Endothelial cell of umbilical vein (primary cell): ENCODE measurements at regions not wholly inside any gene's neighbourhood (a gene's known extent, or its start where the extent isn't known, plus 50 kb on each side); places are given as distances from the start of the nearest gene placed in this dataset.

Experiments used
- BruUV-seq: library from RNA; stranded (reverse); fragments of 400-500 nt; replicated peaks from 2 replicates; lab custom pipeline; 2021; lab: Mats Ljungman, UMichigan
- CTCF ChIA-PET: fragments of 300-600, 350-600 bp; sonication (Branson Sonifier 250); formaldehyde crosslinking; loops from one replicate; lab custom pipeline; 2021; ENCODE audit warnings: antibody characterized with exemption, inconsistent platforms; lab: Charles Lee
- POLR2A ChIA-PET: fragments of 300-600, 350-600 bp; sonication (Branson Sonifier 250); formaldehyde crosslinking; loops from one replicate; lab custom pipeline; 2021; ENCODE audit warnings: antibody characterized with exemption, inconsistent platforms; lab: Charles Lee
- DNase-seq: peaks from one replicate; pipeline ENCODE4 v3.0.0-alpha.2; 2011; ENCODE audit warnings: low read depth, low spot score
- FAIRE-seq: peaks from 2 replicates; lab custom pipeline; 2011; peaks lifted over from hg19 to GRCh38; lab: Jason Lieb, UNC
- H2AFZ ChIP-seq: 2 replicates; pipeline ENCODE4 v1.6.0; 2012; ENCODE audit warnings: low read depth, low read length, control low read depth, inconsistent platforms
- H3K27ac ChIP-seq: 2 replicates; pipeline ENCODE4 v1.5.1; 2011; ENCODE audit warnings: low read depth, mild to moderate bottlenecking, control low read depth, low read length, moderate library complexity; ENCODE audit not compliant: insufficient read depth
- H3K27me3 ChIP-seq, 2 experiments: 2 replicates each; pipeline versions ENCODE4 v1.6.0 to v1.6.1; 2011; ENCODE audit warnings: low read length in 2 of 2, mixed read lengths in 1 of 2; ENCODE audit not compliant: control insufficient read depth in 2 of 2, insufficient read depth in 2 of 2
- H3K36me3 ChIP-seq, 2 experiments: 2 replicates in 1 of 2; 3 replicates in 1 of 2; pipeline ENCODE4 v1.5.1; 2011; ENCODE audit warnings: low read length in 2 of 2, mild to moderate bottlenecking in 1 of 2, moderate library complexity in 1 of 2; ENCODE audit not compliant: control insufficient read depth in 2 of 2, insufficient read depth in 2 of 2; ENCODE audit errors: extremely low read depth in 1 of 2
- H3K4me1 ChIP-seq: 3 replicates; pipeline ENCODE4 v1.5.1; 2011; ENCODE audit warnings: mild to moderate bottlenecking, low read length; ENCODE audit not compliant: control insufficient read depth, insufficient read depth; ENCODE audit errors: extremely low read depth
- H3K4me2 ChIP-seq: 2 replicates; pipeline ENCODE4 v1.6.1; 2011; ENCODE audit warnings: low read length, control low read depth, mixed read lengths; ENCODE audit not compliant: insufficient read depth
- H3K4me3 ChIP-seq, 3 experiments: fragments of 200-600 bp in 1 of 3; sonication (generic), shearing (Covaris generic) in 1 of 3; replicated peaks in 1 of 3; 2 replicates each; pipeline ENCODE4 v1.5.1; 2011 to 2016; ENCODE audit warnings: control low read depth in 3 of 3, low read length in 3 of 3, mild to moderate bottlenecking in 2 of 3, inconsistent platforms in 1 of 3, low read depth in 1 of 3, moderate library complexity in 1 of 3; ENCODE audit not compliant: insufficient read depth in 1 of 3
- H3K79me2 ChIP-seq: 2 replicates; pipeline ENCODE4 v1.6.0; 2012; ENCODE audit warnings: low read length, inconsistent platforms; ENCODE audit not compliant: control insufficient read depth, insufficient read depth
- H3K9ac ChIP-seq: replicated peaks from 2 replicates; pipeline ENCODE3; 2011; ENCODE audit warnings: low read length, control low read depth; ENCODE audit not compliant: insufficient read depth; ENCODE audit errors: extremely low read depth
- H3K9me1 ChIP-seq: replicated peaks from 3 replicates; pipeline ENCODE4 v1.6.0; 2011; ENCODE audit warnings: mild to moderate bottlenecking, low read length; ENCODE audit not compliant: control insufficient read depth, insufficient read depth; ENCODE audit errors: extremely low read depth
- H3K9me3 ChIP-seq: replicated peaks from 2 replicates; pipeline ENCODE4 v1.5.1; 2012; ENCODE audit warnings: low read length, inconsistent platforms; ENCODE audit not compliant: control insufficient read depth, insufficient read depth
- H4K20me1 ChIP-seq: replicated peaks from 2 replicates; pipeline ENCODE3; 2011; ENCODE audit warnings: mild to moderate bottlenecking, low read length; ENCODE audit not compliant: control insufficient read depth, insufficient read depth; ENCODE audit errors: extremely low read depth
- EZH2 ChIP-seq: IDR thresholded peaks from 2 replicates; pipeline ENCODE4 v1.6.1; 2012; ENCODE audit warnings: borderline replicate concordance, low read depth, mild to moderate bottlenecking, moderate library complexity, low read length, inconsistent platforms; ENCODE audit not compliant: severe bottlenecking
- FOS ChIP-seq: IDR thresholded peaks from 2 replicates; pipeline ENCODE4 v1.6.1; 2011; ENCODE audit warnings: mild to moderate bottlenecking, low read length, moderate library complexity, borderline replicate concordance; ENCODE audit not compliant: insufficient read depth
- GATA2 ChIP-seq: IDR thresholded peaks from 2 replicates; pipeline ENCODE4 v1.7.0; 2011; ENCODE audit warnings: low read depth, mild to moderate bottlenecking, moderate library complexity, mixed read lengths, low read length; ENCODE audit not compliant: insufficient read length, insufficient read depth
- JUN ChIP-seq: IDR thresholded peaks from 2 replicates; pipeline ENCODE4 v1.6.1; 2011; ENCODE audit warnings: borderline replicate concordance, low read depth; ENCODE audit not compliant: insufficient read length, insufficient read depth
- MYC ChIP-seq: IDR thresholded peaks from one replicate; pipeline ENCODE4 v1.6.1; 2011; ENCODE audit warnings: mild to moderate bottlenecking, low read depth, low read length
- POLR2A ChIP-seq: IDR thresholded peaks from 2 replicates; pipeline ENCODE4 v1.6.1; 2012; ENCODE audit warnings: low read depth, mild to moderate bottlenecking, control low read depth, low read length
- dilution Hi-C: fragments of 300-500 bp; cut with MboI; formaldehyde crosslinking; loops from one replicate; pipeline ENCODE4 v1.15.0; 2019; ENCODE audit warnings: low sequenced_read_pairs; ENCODE audit not compliant: extremely low pct_ligation_motif_present
- intact Hi-C: fragments of 100-400 bp; cut with micrococcal nuclease; formaldehyde crosslinking; loops from one replicate; pipeline ENCODE4 v1.10.0; 2022
- TF ChIP-seq, protein P1 (sequence below): IDR thresholded peaks from 2 replicates; pipeline ENCODE4 v1.6.1; 2011; ENCODE audit not compliant: insufficient read depth, insufficient read length
- TF ChIP-seq, protein P2 (sequence below), 2 donors: IDR thresholded peaks; 1 replicate in 1 of 2; 2 replicates in 1 of 2; pipeline ENCODE4 v1.5.1; 2011; ENCODE audit warnings: low read length in 2 of 2, mild to moderate bottlenecking in 2 of 2, moderate library complexity in 2 of 2, control low read depth in 1 of 2, inconsistent platforms in 1 of 2, low read depth in 1 of 2; ENCODE audit not compliant: insufficient read depth in 1 of 2; ENCODE audit errors: extremely low read depth in 1 of 2

DNA sequence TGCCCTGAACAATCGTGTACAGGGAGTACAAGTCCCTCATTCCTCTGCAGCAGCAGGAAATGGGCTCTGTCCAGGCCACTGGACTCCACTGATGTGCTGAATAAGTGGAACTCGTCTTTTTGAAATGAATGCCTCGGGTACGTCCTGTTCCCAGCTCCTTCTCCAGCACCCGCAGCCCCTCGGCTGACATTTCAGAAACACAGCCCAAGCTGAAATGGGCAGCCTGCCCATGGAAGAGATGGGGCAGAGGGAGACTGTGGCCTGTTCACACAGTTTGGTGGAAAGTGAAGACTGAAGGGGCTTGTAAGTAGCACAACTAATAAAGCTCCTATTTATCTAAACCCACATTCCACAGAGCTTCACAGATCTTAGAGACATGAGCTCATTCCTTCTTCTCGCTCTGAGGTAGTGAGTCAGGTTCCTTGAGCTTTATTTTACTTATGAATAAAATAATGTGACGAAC, 498.6 kb downstream of the TXNL1 start:
- no TSS peak for BruUV-seq
- Histone ChIP-seq H3K4me2 (no peak overlapping the region), H3K36me3 (no peaks in the 10 kb centered on the region), H3K9me3 (no peaks in the 10 kb centered on the region), H2AFZ (no peak overlapping the region), H3K4me1 (no peaks in the 10 kb centered on the region), H3K9me1 (no peaks in the 10 kb centered on the region), H3K27me3 (no peaks in the 10 kb centered on the region), H3K4me3 (no peak overlapping the region), H3K27ac (no peak overlapping the region), H3K79me2 (no peaks in the 10 kb centered on the region), H3K9ac (no peak overlapping the region), H4K20me1 (no peaks in the 10 kb centered on the region)
- POLR2A ChIA-PET = no interaction called here
- CTCF ChIA-PET = no interaction called here
- TF ChIP-seq MYC = no peak
- dilution Hi-C loops = no loop called here
- intact Hi-C loops = no loop called here
- DNase-seq (no peak), FAIRE-seq (no peak)

DNA sequence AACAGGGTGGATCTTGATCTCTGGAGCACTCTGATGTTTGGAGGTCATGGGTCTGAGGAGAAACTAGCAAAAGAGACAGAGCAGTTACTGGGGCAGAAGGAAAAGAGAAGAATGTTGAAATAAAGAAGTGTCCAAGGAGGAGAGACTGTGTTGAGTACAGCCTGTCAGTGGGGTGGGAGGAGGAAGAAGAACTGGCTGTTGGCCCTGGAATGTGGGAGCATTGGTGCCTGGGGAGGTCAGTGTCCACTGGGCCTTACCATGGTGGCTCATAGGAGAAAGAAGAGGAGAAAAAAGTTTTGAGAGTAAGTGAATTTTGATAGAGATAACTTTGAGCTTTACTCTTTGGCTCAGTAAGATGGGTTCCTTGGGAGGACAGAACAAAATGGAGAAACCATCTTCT, 499.0 kb downstream of the TXNL1 start:
- Histone ChIP-seq H3K9me1 (no peaks in the 10 kb centered on the region), H3K4me1 (no peaks in the 10 kb centered on the region), H4K20me1 (no peaks in the 10 kb centered on the region), H2AFZ (no peak overlapping the region), H3K4me3 (no peak overlapping the region), H3K27ac (no peak overlapping the region), H3K9me3 (no peaks in the 10 kb centered on the region), H3K36me3 (no peaks in the 10 kb centered on the region), H3K9ac (no peak overlapping the region), H3K4me2 (no peak overlapping the region), H3K79me2 (no peaks in the 10 kb centered on the region), H3K27me3 (no peaks in the 10 kb centered on the region)
- dilution Hi-C loops = no loop called here
- BruUV-seq = no TSS peak
- POLR2A ChIA-PET = no interaction called here
- no peak for TF ChIP-seq EZH2
- TF ChIP-seq FOS = no peak
- no peak for TF ChIP-seq GATA2
- no peak for TF ChIP-seq JUN
- TF ChIP-seq, protein P1, sequence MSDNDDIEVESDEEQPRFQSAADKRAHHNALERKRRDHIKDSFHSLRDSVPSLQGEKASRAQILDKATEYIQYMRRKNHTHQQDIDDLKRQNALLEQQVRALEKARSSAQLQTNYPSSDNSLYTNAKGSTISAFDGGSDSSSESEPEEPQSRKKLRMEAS = no peak
- no peak for TF ChIP-seq POLR2A
- no peak for TF ChIP-seq MYC
- TF ChIP-seq, protein P2, sequence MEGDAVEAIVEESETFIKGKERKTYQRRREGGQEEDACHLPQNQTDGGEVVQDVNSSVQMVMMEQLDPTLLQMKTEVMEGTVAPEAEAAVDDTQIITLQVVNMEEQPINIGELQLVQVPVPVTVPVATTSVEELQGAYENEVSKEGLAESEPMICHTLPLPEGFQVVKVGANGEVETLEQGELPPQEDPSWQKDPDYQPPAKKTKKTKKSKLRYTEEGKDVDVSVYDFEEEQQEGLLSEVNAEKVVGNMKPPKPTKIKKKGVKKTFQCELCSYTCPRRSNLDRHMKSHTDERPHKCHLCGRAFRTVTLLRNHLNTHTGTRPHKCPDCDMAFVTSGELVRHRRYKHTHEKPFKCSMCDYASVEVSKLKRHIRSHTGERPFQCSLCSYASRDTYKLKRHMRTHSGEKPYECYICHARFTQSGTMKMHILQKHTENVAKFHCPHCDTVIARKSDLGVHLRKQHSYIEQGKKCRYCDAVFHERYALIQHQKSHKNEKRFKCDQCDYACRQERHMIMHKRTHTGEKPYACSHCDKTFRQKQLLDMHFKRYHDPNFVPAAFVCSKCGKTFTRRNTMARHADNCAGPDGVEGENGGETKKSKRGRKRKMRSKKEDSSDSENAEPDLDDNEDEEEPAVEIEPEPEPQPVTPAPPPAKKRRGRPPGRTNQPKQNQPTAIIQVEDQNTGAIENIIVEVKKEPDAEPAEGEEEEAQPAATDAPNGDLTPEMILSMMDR (IDR thresholded peaks at IDR 0.05; ENCODE audit: extremely low read depth in 1 of 2, insufficient read depth in 1 of 2, low read depth in 1 of 2, low read length in 2 of 2) = no peak
- intact Hi-C loops = no loop called here
- no peak for DNase-seq
- no peak for FAIRE-seq
- CTCF ChIA-PET = no interaction called here
